Progenitor cell of endocrine pancreas (in vitro differentiated cells): ENCODE measurements at regions not wholly inside any gene's neighbourhood (a gene's known extent, or its start where the extent isn't known, plus 50 kb on each side); places are given as distances from the start of the nearest gene placed in this dataset.
"Not testable (repeated sequence)": the region's sequence is repeated elsewhere in the genome, so short reads cannot be mapped to it uniquely, and the experiment has no call there.

ENCODE experiments used
- DNase-seq: peaks from one replicate; pipeline ENCODE4 v3.0.0; 2021; ENCODE audit warnings: low spot score; ENCODE audit not compliant: unreplicated experiment
- H3K27ac Mint-ChIP-seq: 2 replicates; pipeline ENCODE4 v1.8.0; 2021; ENCODE audit warnings: mild to moderate bottlenecking, moderate library complexity, mixed read lengths
- H3K27me3 Mint-ChIP-seq: 2 replicates; pipeline ENCODE4 v1.8.0; 2021; ENCODE audit warnings: mixed read lengths
- H3K36me3 Mint-ChIP-seq: 2 replicates; pipeline ENCODE4 v1.8.0; 2022; ENCODE audit warnings: mixed read lengths; ENCODE audit not compliant: insufficient read depth
- H3K4me1 Mint-ChIP-seq: 2 replicates; pipeline ENCODE4 v1.8.0; 2021; ENCODE audit warnings: low read depth, mixed read lengths
- H3K4me3 Mint-ChIP-seq: 2 replicates; pipeline ENCODE4 v1.8.0; 2021; ENCODE audit warnings: low read depth, mild to moderate bottlenecking, moderate library complexity, mixed read lengths
- H3K9me3 Mint-ChIP-seq: 2 replicates; pipeline ENCODE4 v1.8.0; 2021; ENCODE audit warnings: low read depth, mixed read lengths
- CTCF ChIP-seq: fragments of 200-600 bp; sonication (generic); IDR thresholded peaks from one replicate; pipeline ENCODE4 v1.5.0; 2021; ENCODE audit warnings: antibody characterized with exemption, mild to moderate bottlenecking; ENCODE audit not compliant: unreplicated experiment

DNA sequence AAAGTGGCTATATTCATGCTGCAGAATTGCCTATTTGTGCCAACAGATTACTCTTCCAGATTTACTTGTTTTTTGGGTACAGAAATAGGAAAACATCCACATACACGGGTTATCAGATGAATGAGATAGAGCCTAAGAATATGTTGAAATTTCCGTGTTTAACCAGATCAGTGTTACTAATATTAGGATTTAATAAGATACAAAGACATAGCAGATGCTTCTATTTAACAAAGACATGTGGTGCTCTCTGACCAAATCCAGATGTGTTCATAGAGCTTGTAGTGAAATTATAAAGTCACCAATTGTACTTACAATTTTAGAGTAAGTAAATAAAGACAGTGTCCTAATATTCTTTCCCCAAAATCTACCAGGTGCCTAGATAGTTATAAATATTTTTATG lies 208.0 kb downstream of the CASP12 start:
- peaks cover 2% of the 10 kb centered on the region for H3K9me3 Mint-ChIP-seq
- TF ChIP-seq CTCF, result no peak
- no peak for DNase-seq
- H3K4me1 Mint-ChIP-seq, result peaks cover 10% of the 10 kb centered on the region
- no peak overlapping the region for H3K4me3 Mint-ChIP-seq
- H3K36me3 Mint-ChIP-seq, result peaks cover 1% of the 10 kb centered on the region
- H3K27me3 Mint-ChIP-seq, result no peaks in the 10 kb centered on the region
- no peak overlapping the region for H3K27ac Mint-ChIP-seq

- TF ChIP-seq CTCF, result no peak
- Mint-ChIP-seq H3K27me3 (no peaks in the 10 kb centered on the region), H3K27ac (no peak overlapping the region), H3K9me3 (peaks cover 2% of the 10 kb centered on the region), H3K36me3 (peaks cover 1% of the 10 kb centered on the region), H3K4me3 (no peak overlapping the region), H3K4me1 (no peaks in the 10 kb centered on the region)
- no peak for DNase-seq
These were observed 209.5 kb downstream of the CASP12 start for GRCh38 chr11:104688731-104689130.

GRCh38 chr11:104682206-104682605 lies 216.1 kb downstream of the CASP12 start:
- no peak overlapping the region for H3K27ac Mint-ChIP-seq
- TF ChIP-seq CTCF, result no peak

GRCh38 chr11:104679258-104679657 lies 219.0 kb downstream of the CASP12 start:
- Mint-ChIP-seq H3K27ac (no peak overlapping the region), H3K4me1 (no peaks in the 10 kb centered on the region), H3K9me3 (peaks cover 12% of the 10 kb centered on the region), H3K36me3 (peaks cover 1% of the 10 kb centered on the region), H3K4me3 (no peak overlapping the region), H3K27me3 (no peaks in the 10 kb centered on the region)
- TF ChIP-seq CTCF, result no peak
- DNase-seq, result no peak

More at GRCh38 chr11:104682206-104682605, 216.1 kb downstream of the CASP12 start:
- Mint-ChIP-seq H3K4me1 (no peaks in the 10 kb centered on the region), H3K9me3 (peaks cover 2% of the 10 kb centered on the region), H3K27me3 (no peaks in the 10 kb centered on the region), H3K4me3 (no peak overlapping the region), H3K36me3 (no peaks in the 10 kb centered on the region)
- DNase-seq, result no peak

- DNase-seq, result no peak
- Mint-ChIP-seq H3K27ac (no peak overlapping the region), H3K4me1 (no peaks in the 10 kb centered on the region), H3K9me3 (peaks cover 13% of the 10 kb centered on the region), H3K4me3 (no peak overlapping the region), H3K27me3 (no peaks in the 10 kb centered on the region), H3K36me3 (peaks cover 1% of the 10 kb centered on the region)
- TF ChIP-seq CTCF, result no peak
These were observed 219.9 kb downstream of the CASP12 start for GRCh38 chr11:104678408-104678807.

GRCh38 chr11:104677069-104677468 lies 221.2 kb downstream of the CASP12 start:
- H3K9me3 Mint-ChIP-seq, result peaks cover 17% of the 10 kb centered on the region
- H3K27ac Mint-ChIP-seq, H3K4me1 Mint-ChIP-seq, H3K27me3 Mint-ChIP-seq, DNase-seq, H3K4me3 Mint-ChIP-seq, H3K36me3 Mint-ChIP-seq: not testable (repeated sequence)
